ENCODE measurements at regions not wholly inside any gene's neighbourhood (a gene's known extent, or its start where the extent isn't known, plus 50 kb on each side); places are given as distances from the start of the nearest gene placed in this dataset.

GRCh38 chr9:82680179-82680935, 382.6 kb downstream of the RASEF start:
- Histone ChIP-seq H3K4me3 (ENCODE audit: low read length) (no peak overlapping the region), H3K36me3 (ENCODE audit: low read depth, low read length) (no peaks in the 10 kb centered on the region), H3K4me2 (ENCODE audit: low read length) (no peak overlapping the region), H2AFZ (ENCODE audit: low read length) (no peak overlapping the region), H3K79me2 (ENCODE audit: low read length) (no peaks in the 10 kb centered on the region), H3K27me3 (ENCODE audit: low read length) (peaks cover 29% of the 10 kb centered on the region), H3K9ac (ENCODE audit: low read length) (no peak overlapping the region), H3K9me3 (ENCODE audit: low read length) (no peaks in the 10 kb centered on the region), H4K20me1 (ENCODE audit: low read length) (no peaks in the 10 kb centered on the region), H3K9me2 (replicated peaks; ENCODE audit: low read length) (no peaks in the 10 kb centered on the region), H3K4me1 (ENCODE audit: insufficient read depth, low read length) (no peaks in the 10 kb centered on the region), H3K27ac (ENCODE audit: low read length) (no peak overlapping the region), H3F3A (ENCODE audit: low read length, unreplicated experiment) (no peaks in the 10 kb centered on the region)
- DNase-seq (no peak), ATAC-seq (no peak)
- intact Hi-C loops (cut with micrococcal nuclease): no loop called here
- no TSS peak for BruUV-seq (replicated peaks)
- no peak for TF ChIP-seq EZH2 (IDR thresholded peaks at IDR 0.05; ENCODE audit: low read length, unreplicated experiment)
- TF ChIP-seq, protein P1, sequence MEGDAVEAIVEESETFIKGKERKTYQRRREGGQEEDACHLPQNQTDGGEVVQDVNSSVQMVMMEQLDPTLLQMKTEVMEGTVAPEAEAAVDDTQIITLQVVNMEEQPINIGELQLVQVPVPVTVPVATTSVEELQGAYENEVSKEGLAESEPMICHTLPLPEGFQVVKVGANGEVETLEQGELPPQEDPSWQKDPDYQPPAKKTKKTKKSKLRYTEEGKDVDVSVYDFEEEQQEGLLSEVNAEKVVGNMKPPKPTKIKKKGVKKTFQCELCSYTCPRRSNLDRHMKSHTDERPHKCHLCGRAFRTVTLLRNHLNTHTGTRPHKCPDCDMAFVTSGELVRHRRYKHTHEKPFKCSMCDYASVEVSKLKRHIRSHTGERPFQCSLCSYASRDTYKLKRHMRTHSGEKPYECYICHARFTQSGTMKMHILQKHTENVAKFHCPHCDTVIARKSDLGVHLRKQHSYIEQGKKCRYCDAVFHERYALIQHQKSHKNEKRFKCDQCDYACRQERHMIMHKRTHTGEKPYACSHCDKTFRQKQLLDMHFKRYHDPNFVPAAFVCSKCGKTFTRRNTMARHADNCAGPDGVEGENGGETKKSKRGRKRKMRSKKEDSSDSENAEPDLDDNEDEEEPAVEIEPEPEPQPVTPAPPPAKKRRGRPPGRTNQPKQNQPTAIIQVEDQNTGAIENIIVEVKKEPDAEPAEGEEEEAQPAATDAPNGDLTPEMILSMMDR (conservative IDR thresholded peaks at IDR 0.05; ENCODE audit: low read depth, low read length): no peak
- TF ChIP-seq EZH2phosphoT487 (IDR thresholded peaks at IDR 0.05; ENCODE audit: borderline replicate concordance, low read length): no peak
- ChIA-PET CTCF (no interaction called here), POLR2A (ENCODE audit: unreplicated experiment) (no interaction called here)

GRCh38 chr9:82681809-82682208, 381.1 kb downstream of the RASEF start:
- H3K9ac ChIP-seq (ENCODE audit: low read length): no peak overlapping the region
- ChIA-PET POLR2A (ENCODE audit: unreplicated experiment) (no interaction called here), CTCF (no interaction called here)
- H4K20me1 ChIP-seq (ENCODE audit: low read length): no peaks in the 10 kb centered on the region
- TF ChIP-seq EZH2 (IDR thresholded peaks at IDR 0.05; ENCODE audit: low read length, unreplicated experiment) (no peak), EZH2phosphoT487 (IDR thresholded peaks at IDR 0.05; ENCODE audit: borderline replicate concordance, low read length) (no peak)
- TF ChIP-seq, protein P1 (conservative IDR thresholded peaks at IDR 0.05; ENCODE audit: low read depth, low read length): no peak
- no peaks in the 10 kb centered on the region for H3K79me2 ChIP-seq (ENCODE audit: low read length)
- H2AFZ ChIP-seq (ENCODE audit: low read length): no peak overlapping the region
- no peak for ATAC-seq
- no peaks in the 10 kb centered on the region for H3F3A ChIP-seq (ENCODE audit: low read length, unreplicated experiment)
- no peak for DNase-seq
- H3K9me2 ChIP-seq (replicated peaks; ENCODE audit: low read length): no peaks in the 10 kb centered on the region
- H3K27me3 ChIP-seq (ENCODE audit: low read length): peaks cover 29% of the 10 kb centered on the region
- H3K27ac ChIP-seq (ENCODE audit: low read length): no peak overlapping the region
- no peaks in the 10 kb centered on the region for H3K9me3 ChIP-seq (ENCODE audit: low read length)
- H3K4me3 ChIP-seq (ENCODE audit: low read length): no peak overlapping the region
- H3K4me2 ChIP-seq (ENCODE audit: low read length): no peak overlapping the region
- no TSS peak for BruUV-seq (replicated peaks)
- H3K4me1 ChIP-seq (ENCODE audit: insufficient read depth, low read length): no peaks in the 10 kb centered on the region
- no peaks in the 10 kb centered on the region for H3K36me3 ChIP-seq (ENCODE audit: low read depth, low read length)
- intact Hi-C loops (cut with micrococcal nuclease): no loop called here

DNA sequence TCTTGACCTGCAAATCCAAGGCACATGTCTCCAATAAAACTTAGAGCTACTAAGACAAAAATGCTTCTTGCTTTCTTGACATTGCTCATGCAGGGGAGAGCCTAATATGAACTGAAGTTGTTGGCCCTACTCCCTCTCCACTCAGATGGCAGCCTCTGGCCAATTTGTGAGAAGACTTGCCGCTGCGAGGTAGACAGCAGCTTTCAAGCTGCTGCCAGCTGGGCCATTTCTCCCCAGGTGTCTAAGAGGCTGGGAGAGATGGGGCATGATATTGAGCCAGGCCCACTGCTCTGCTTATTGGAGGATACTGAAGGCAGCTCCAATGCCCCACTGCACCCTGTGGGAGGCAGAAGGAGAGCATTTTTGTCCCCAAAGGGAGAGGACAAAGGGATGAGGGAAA, 380.5 kb downstream of the RASEF start:
- no peaks in the 10 kb centered on the region for H4K20me1 ChIP-seq (ENCODE audit: low read length)
- DNase-seq (no peak), ATAC-seq (no peak)
- no peak overlapping the region for H3K4me3 ChIP-seq (ENCODE audit: low read length)
- H3K9me3 ChIP-seq (ENCODE audit: low read length): no peaks in the 10 kb centered on the region
- TF ChIP-seq EZH2phosphoT487 (IDR thresholded peaks at IDR 0.05; ENCODE audit: borderline replicate concordance, low read length) (no peak), EZH2 (IDR thresholded peaks at IDR 0.05; ENCODE audit: low read length, unreplicated experiment) (no peak)
- TF ChIP-seq, protein P1 (conservative IDR thresholded peaks at IDR 0.05; ENCODE audit: low read depth, low read length): no peak
- no peaks in the 10 kb centered on the region for H3K4me1 ChIP-seq (ENCODE audit: insufficient read depth, low read length)
- H3K27me3 ChIP-seq (ENCODE audit: low read length): peaks cover 29% of the 10 kb centered on the region
- intact Hi-C loops (cut with micrococcal nuclease): no loop called here
- no peak overlapping the region for H3K27ac ChIP-seq (ENCODE audit: low read length)
- H3K4me2 ChIP-seq (ENCODE audit: low read length): no peak overlapping the region
- H3K36me3 ChIP-seq (ENCODE audit: low read depth, low read length): no peaks in the 10 kb centered on the region
- POLR2A ChIA-PET (ENCODE audit: unreplicated experiment): no interaction called here
- H3F3A ChIP-seq (ENCODE audit: low read length, unreplicated experiment): no peaks in the 10 kb centered on the region
- H3K9me2 ChIP-seq (replicated peaks; ENCODE audit: low read length): no peaks in the 10 kb centered on the region
- CTCF ChIA-PET: no interaction called here
- BruUV-seq (replicated peaks): no TSS peak
- no peak overlapping the region for H3K9ac ChIP-seq (ENCODE audit: low read length)
- no peak overlapping the region for H2AFZ ChIP-seq (ENCODE audit: low read length)
- H3K79me2 ChIP-seq (ENCODE audit: low read length): no peaks in the 10 kb centered on the region

All from PC-3 (cell line).